PFSK-1 (cell line): ENCODE measurements at regions not wholly inside any gene's neighbourhood (a gene's known extent, or its start where the extent isn't known, plus 50 kb on each side); places are given as distances from the start of the nearest gene placed in this dataset.

Source experiments
- POLR2AphosphoS5 ChIP-seq: IDR thresholded peaks from 2 replicates; pipeline ENCODE4 v1.6.1; 2012; ENCODE audit warnings: low read depth, mild to moderate bottlenecking, control low read depth, low read length, moderate library complexity
- SIN3A ChIP-seq: IDR thresholded peaks from 2 replicates; pipeline ENCODE4 v1.6.1; 2012; ENCODE audit warnings: mild to moderate bottlenecking, low read length, moderate library complexity, borderline replicate concordance; ENCODE audit not compliant: insufficient read depth
- TAF1 ChIP-seq: IDR thresholded peaks from 2 replicates; pipeline ENCODE4 v1.6.1; 2012; ENCODE audit warnings: low read length, control low read depth, borderline replicate concordance; ENCODE audit not compliant: insufficient read depth

- TF ChIP-seq SIN3A (no peak), TAF1 (no peak), POLR2AphosphoS5 (no peak)
These were observed 57.7 kb upstream of the TENM3 start for GRCh38 chr4:182185491-182185890.
